Ecto neural progenitor cell (in vitro differentiated cells): ENCODE measurements at regions not wholly inside any gene's neighbourhood (a gene's known extent, or its start where the extent isn't known, plus 50 kb on each side); places are given as distances from the start of the nearest gene placed in this dataset.
A peak's percentile ranks its signal among the peaks of the same experiment; 100 is the strongest.

Experiments used
- DNase-seq: peaks from one replicate; pipeline ENCODE4 v3.0.0-alpha.2; 2018; ENCODE audit warnings: low spot score

DNA sequence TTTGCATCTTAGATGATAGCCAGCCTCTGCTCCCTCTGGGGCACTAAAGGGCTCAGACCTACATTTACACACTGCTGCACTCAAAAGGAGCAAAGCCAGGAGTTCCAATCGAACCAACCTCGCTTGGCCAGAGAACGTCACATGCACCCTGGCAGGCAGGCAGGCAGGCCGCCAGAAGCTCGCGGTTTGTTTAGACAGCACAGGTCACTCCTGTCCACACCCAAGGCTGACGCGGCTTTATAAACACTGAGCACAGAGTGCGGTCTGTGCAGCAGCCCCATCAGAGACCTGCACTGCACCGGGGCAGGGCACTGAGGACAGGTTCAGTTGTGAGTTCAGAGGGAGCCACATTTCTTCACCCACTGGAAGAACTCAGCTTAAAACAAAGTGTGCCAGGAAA lies 143.9 kb downstream of the BCOR start:
- no peak for DNase-seq

DNA sequence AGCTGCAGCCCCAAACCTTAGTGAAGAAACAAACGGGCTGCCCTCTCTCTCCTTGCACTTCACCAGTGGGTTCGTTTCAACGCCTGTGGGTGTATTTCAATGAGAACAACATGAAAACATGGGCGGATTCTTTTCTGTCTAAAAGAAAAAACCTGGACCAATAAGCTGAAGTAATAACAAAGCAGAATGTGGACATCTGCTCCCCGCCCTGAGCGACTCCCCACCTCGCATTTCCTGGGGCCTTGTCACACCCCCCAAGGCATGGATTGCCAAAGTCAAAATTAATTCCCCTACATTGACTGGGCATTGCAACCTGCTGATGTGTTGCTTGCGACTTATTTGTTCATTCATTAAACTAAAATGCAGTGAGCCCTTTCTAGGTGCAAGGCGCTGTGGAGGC lies 142.9 kb downstream of the BCOR start:
- DNase-seq = no peak

DNA sequence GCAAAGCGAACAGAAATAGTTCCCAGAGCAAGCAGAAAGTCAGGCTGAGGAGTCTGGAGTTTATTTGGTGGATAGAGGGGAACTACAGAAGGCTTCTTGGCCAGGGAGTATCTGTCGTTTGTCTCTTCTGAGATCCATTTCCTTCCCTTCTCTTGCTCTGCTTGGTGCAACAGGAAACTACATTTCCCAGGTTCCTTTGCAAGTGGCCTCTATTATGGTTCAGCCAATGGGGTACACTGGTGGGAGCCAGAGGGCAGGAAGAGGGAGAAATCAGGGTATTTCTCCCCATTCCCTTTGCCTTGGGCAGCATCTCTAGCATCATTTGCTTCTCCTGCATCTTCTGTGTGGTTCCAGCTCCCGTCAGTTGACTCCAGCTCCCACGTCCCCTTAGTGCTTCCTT lies 142.1 kb downstream of the BCOR start:
- DNase-seq = no peak

DNA sequence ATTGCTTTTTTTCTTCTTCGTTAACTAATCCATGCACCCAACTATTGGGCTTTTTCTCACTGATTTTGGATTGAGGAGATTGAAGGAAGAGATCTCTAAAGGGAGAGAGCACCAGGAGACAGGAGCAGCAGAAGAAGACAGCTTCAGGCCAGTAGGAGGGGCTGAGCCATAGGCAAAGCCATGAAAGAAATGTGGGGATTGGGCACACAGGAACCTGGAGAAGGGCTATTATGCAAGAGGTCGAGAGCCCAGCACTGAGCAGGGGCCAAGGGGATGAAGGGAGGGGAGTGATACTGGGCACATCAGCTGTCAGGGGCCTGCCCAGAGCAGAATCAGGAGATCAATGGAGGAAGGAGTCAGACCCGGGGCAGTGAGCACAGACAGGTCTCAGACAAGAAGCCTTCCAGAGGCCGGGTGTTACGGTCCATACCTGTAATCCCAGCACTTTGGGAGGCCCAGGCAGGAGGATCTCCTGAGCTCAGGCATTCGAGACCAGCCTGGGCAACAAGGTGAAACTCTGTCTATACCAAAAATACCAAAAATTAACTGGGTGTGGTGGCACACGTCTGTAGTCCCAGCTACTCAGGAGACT lies 140.9 kb downstream of the BCOR start:
- no peak for DNase-seq

DNA sequence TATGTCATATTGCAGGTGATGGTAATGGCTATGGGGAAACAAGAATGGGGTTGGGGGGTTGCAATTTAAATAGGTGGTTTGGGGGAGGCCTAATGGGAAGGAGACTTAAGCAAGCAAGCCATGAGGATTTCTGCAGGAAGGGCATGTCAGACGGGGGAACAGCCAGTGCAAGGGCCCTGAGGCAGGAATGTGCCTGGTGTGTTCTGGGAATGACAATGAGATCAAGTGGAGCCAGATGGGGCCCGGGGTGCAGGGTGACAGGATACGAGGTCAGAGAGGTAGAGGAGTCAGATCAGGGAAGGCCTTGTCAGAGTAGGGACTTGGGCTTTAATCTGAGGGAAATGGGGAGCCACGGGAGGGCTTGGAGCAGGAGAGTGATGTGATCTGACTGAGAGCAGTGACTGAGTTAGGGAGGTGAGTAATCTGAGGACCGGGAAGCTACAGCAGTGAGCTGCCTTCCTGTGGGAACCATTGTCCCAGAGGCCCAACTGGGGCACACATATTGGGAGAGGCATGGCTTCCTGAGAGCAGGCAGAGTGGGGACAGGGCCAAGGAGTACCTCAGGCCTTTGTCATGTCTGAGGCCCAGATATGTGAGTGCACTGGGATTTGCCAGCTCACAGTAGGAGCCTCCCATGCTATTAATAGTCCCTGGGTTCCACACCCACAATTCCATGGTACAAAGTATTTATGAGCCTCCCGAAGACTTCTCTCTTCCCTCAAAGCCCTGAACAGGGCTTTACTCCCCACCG lies 139.8 kb downstream of the BCOR start:
- DNase-seq = no peak

DNA sequence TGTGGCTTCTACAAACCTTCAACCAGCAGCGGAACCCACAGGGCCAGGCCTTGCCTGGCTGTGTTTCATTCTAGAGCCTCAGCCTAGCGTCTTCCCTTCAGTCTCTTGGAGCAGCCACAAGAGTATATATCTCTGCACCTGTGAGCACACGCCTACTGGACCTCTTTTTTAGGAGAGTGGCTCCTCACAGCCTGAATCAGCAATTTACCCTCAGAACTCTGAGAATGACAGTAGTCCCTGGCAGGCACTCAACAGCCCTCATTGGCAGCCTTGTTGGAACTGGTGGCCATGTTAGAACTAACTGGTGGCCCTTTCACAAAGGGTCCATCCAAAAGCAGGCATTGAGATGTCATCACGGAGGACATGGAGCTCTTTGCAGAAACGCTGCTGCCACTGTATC lies 138.9 kb downstream of the BCOR start:
- no peak for DNase-seq

DNA sequence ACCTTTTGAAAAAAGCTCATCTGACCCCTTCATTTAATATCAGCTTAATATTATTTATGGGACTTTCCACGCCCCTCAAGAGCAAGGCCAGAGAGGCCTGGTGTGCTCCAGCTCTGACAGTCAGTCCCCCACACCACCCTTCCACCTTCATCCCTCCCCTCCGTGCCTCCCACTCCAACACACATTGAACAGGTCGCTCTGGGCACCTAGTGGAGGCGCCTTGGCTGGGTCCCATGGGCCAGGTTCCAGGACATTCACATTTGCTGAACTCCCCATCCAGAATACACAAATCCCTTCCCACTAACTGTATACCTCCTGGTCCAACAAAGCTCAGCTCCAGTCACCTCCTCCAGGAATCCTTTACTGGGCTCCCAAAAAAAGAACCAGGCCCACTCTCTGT lies 137.5 kb downstream of the BCOR start:
- DNase-seq = no peak

DNA sequence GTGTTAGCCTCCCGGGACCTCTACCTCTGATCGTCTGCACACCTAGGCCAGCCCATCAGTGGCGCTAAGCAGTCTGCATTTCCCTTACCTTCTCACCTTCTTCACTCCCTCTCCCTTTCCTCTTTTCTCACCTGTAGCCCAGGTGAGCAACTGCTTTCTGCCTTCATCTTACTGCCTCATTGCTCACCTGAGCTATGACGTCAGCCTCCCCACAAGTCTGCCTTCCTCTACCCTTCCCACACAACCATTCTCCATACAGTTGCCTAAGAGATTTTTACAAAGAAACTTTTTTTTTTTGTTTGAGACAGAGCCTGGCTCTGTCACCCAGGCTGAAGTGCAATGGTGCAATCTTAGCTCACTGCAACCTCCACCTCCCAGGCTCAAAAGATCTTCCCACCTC lies 136.3 kb downstream of the BCOR start:
- no peak for DNase-seq

DNA sequence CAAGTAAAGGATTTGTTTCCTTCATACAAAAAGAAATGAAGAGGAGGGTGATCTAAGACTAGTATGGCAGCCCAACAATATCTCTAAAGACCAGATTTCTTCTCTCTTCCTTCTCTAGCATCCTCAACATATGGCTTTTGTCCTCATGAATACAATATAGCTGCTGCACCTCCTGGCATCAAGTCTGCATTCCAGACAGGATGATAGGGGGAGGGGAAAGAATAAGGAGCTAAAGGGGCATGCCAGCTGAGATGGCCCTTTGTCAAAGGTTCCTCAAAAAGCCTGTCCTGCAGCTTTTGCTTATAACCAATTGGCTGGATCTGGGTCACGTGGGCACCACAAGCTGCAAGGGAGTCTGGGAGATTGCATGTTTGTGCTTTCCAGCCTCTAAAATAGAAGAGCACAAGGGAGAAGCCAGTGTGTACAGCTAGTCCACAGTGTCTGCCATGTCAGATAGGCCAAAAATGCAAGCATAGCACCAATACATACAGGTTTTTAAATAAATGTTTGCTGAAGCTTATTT lies 132.6 kb downstream of the BCOR start:
- no peak for DNase-seq

DNA sequence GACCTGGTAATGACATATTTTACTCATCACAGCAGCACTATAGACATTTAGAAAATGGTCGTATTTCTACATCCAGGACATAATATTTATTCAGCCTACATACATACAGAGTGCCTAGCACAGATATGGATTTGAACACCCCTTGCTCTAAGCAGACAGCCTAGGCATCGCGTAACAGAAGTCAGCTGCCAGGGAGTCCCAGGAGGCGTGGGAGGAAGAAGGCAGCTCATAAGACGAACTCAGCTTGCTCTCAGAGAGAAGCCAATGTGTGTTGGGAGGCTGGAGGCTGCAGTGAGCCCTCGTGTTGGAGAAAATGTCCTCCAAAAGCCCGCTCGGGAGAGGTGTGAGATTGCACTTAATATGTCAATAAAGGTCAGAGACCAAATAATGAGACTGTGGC lies 131.6 kb downstream of the BCOR start:
- no peak for DNase-seq

DNA sequence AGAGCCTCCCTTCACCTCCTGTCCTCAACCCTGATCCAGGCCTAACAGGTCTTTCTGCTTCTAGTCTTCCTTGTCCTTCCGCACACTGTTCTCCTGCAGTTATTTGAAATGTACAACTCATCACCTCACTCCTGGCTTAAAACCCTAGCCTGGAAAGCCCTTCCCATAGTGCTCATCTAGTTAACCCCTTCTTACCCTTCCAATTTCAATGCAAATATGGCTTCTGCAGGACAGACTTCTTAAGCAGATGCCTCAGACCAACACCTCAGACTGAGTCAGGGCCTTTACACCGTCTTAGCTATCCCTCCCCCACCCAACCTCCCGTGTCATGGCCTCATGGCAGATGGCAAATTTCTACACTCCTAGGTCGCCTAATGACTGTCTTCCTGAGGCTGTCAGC lies 130.4 kb downstream of the BCOR start:
- no peak for DNase-seq

DNA sequence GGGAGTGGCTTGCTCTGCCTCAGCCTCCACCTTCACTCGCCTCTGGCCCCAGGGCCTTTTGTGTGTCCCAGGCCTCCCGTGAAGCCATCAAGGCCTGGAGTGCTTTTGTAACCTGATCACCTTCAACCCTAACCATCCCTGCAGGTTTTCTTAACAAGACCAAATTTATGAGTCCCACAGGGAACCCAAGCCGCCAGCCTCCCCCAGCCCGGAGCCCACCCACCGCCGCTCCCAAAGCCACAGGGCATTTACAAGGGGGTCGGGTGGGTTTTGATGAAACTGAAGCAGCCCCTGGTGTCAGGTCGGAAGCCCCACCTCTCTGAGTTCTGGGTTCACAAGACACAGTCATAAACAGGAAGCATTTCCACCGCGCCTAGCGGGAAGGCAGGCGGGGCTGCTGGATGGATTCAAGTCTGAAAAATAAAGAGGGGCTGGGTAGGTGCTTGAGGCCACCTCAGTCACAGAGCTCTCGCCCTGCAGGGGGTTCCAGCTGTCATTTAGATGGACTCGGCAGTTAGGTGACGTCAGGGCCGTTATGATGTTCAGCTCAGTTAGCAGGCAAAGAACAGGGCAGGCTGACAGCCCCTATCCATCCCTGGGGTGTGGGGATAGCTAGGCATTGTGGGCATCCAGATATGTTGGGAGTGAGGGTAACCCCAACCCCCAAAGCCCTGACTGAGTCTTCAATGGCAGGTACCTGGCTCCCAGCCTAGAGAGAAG lies 128.5 kb downstream of the BCOR start:
- peak; percentile 70 for DNase-seq

DNA sequence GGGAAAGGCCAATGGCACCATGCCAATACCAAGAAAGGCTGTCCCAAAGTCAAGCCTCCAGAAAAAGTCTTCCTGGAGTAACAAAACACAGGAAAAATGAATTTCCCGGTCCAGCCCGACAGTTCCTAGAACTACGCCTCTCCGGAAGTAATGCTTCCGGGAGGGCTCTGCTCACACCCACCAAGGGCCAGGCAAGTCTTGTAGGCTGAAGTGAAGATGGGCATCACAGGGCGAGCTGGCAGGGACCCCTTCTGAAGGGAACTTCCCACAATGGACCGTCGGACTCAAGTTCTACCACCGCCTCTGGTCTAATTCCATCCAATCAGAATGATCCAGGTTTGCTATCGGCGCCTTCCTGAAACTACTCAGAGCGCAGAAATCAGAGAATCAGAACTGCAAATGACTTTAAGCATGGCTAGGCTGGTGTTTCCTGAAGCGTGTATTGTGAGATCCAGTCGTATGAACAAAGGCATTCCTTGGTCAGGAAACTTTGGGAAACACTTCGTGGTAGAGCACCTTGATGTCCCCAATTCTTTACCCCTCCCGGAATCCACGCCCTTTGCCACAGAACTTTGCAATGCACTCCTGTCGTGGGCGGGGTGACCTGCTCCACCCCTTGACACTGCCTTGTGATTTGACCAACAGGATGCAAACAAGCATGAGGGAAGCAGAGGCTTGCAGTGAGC lies 127.8 kb downstream of the BCOR start:
- DNase-seq = no peak

DNA sequence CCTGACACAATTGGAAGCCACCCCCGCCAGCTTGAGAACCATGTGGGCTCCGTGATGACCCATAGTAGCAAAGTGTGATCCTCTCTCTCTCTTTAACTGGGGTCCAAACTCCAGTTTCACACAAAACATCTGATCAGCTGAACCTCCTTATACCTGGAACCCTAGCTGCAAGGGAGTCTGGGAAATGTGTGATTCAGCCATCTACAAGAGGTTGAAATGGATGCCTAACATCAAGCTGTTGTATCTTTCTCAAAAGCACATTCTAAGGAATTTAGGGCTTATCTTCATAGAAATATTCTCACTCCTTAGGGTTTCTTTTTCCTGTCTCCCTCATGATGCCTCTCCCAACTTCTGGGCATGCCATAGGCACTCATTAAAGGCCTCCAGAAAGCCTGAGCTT lies 126.0 kb downstream of the BCOR start:
- no peak for DNase-seq

DNA sequence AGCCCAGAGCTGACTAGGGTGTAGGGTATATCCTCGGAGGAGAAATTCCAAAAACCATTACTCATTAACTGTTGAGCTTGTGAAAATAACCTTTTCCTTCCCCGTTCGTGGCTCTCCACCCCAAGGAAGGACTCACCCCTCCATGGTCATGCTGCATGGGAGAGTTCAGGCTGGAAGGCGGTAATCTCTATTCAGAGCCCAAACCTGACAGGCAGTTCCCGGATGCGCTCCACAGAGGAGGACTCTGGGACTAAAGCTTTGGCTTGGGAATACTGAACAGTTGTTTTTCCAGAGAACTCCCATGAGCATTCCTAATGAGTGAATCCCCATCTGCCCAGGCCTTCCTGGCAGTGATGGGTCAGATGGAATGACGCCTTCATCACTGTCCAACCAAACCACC lies 125.4 kb downstream of the BCOR start:
- no peak for DNase-seq

DNA sequence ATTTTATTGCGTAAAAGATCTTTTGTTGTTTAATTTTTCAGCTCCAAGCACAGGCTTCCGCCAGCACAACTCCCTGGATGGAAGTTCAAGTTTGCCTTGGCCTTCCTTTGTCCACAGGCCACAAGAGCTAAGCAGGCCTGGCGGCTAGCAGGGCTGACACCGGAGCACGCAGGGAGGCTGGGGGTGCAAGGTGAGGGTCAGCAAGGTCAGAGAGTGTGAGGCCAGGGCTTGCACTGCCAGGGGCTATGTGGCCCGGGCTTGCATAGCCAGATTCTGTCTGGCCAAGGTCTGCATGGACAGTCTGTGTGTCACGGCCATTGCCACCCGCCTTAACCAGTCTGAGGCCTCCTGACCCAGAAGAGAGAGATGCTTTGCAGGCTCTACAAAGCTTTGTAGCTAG lies 123.9 kb downstream of the BCOR start:
- DNase-seq = no peak

DNA sequence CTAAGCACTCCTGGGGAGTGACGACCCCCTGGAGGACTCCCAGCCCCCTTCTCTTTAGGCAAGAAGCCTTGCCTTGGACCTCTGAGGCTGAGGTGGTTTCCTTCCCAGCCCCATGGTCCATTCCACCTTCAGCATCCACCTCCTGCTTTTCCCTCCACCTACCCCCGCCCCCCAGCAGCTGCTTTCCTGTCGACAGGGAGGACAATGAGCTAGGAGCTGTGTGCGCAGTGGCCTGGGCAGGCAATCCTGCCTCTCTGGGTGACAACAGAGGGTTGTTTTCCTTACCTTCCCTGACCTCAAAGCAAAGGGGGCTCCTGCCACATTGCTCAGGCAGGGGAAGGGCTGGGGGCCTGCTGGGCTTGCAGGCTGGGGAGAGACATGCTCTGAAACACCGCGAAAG lies 123.5 kb downstream of the BCOR start:
- no peak for DNase-seq

DNA sequence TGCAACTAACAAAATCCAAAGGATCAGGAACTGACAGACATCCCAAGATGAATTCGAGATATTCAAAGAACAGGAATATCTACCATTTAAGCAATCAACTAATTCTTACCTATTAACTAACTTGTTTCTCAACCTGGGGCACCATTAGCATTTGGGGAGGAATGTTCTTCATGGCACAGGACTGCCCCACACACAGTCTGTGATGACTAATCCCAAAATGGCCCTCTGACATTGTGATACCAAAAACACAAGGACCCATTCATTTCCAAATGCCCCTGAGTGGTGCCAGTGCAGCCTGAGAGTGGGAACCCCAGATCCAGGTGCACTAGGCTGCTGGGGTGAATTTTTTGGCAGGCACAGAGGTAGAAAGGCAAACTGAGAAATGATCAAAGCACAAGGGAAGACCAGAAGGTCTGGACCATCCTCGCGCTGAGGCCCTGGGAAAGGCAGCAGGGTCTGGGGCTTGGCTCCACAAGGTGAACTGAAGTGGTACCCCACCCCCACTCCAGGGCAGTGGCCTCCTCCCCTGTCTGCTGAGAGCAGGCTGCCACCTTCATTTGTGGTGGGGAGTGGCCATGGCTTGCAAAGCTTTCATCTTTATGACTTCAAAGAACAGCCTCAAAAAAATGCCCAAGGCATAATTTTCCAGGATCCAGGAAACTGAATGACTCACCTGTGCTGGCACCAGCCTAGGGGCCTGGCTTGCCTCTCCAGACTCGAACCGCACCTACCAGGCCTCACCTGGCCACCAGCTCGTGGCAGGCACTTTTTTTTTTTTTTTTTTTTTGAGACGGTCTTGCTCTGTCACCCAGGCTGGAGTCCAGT lies 122.4 kb downstream of the BCOR start:
- DNase-seq = no peak

DNA sequence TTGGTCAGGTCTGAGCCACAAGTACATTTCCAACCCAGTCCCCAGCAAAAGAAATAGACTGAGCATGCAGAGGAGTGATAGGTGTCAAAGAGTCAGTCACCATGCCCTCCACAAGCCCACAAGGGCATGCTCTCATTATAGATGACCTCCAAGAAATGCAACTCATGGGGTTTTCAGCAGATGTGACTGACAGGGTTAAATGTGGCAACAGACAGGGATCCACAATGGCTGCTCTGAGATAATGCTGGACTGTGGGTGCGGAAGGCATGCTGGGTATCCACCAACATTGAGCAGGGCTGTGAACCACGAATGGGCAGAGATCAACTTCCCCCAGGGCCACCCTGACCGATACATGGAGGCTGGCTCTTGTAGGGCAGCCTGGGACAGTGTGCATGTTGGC lies 115.8 kb downstream of the BCOR start:
- no peak for DNase-seq

DNA sequence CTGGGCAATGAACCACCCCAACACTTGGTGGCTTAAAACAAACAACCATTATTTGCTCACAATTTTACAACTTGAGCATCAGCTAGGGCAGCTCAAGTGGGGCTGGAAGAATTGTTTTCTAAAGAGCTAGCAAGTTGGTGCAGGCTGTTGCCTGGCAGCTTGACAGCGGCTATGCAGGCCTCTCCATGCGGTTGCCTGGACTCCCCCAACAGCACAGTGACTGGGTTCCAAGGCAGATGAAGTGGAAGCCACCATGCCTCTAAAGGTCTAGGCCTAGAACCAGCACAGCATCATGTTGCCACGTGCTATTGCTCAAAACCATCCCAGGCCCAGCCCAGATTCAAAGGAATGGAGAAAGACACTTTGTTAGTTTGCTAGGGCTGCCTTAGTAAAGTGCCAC lies 114.8 kb downstream of the BCOR start:
- no peak for DNase-seq

DNA sequence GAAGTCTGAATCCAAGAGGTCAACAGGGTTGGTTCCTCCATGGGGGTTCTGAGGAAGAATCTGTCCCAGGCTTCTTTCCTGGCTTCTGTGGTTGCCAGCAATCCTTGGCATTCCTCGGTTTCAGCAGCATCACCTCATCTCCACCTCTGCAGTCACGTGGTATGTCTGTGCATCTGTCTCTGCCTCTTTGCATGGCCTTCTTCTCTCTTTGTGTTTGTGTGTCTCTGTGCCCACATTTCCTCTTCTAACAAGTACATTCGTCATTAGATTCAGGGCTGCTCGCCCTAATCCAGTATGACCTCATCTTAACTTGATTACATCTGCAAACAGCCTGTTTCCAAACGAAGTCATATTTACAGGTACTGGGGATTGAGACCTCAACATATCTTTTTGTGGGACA lies 114.0 kb downstream of the BCOR start:
- no peak for DNase-seq
